NCI-H345 (cell line): ENCODE measurements at regions not wholly inside any gene's neighbourhood (a gene's known extent, or its start where the extent isn't known, plus 50 kb on each side); places are given as distances from the start of the nearest gene placed in this dataset.

ENCODE experiments used
- DNase-seq: peaks from one replicate; lab custom pipeline; 2025; lab: John Stamatoyannopoulos, UW

GRCh38 chr6:14713008-14713960 is 532.6 kb upstream of the JARID2 start:
- no peak for DNase-seq

- DNase-seq: no peak
Measured at GRCh38 chr6:14713966-14714631, 531.8 kb upstream of the JARID2 start.

GRCh38 chr6:14715076-14715475 is 530.8 kb upstream of the JARID2 start:
- DNase-seq: no peak

- no peak for DNase-seq
Measured at GRCh38 chr6:14716499-14717146, 529.2 kb upstream of the JARID2 start.

GRCh38 chr6:14717307-14717706 is 528.6 kb upstream of the JARID2 start:
- no peak for DNase-seq

GRCh38 chr6:14718861-14719260 is 527.0 kb upstream of the JARID2 start:
- DNase-seq: no peak

- DNase-seq: no peak
Measured at GRCh38 chr6:14719270-14719669, 526.6 kb upstream of the JARID2 start.

GRCh38 chr6:14720411-14721102 is 525.3 kb upstream of the JARID2 start:
- no peak for DNase-seq

- DNase-seq: no peak
Measured at GRCh38 chr6:14721103-14721758, 524.6 kb upstream of the JARID2 start.

- no peak for DNase-seq
Measured at GRCh38 chr6:14722001-14722562, 523.8 kb upstream of the JARID2 start.

- DNase-seq: no peak
Measured at GRCh38 chr6:14722704-14723103, 523.2 kb upstream of the JARID2 start.

GRCh38 chr6:14723535-14724086 is 522.3 kb upstream of the JARID2 start:
- DNase-seq: no peak

- no peak for DNase-seq
Measured at GRCh38 chr6:14724549-14724948, 521.3 kb upstream of the JARID2 start.

- DNase-seq: no peak
Measured at GRCh38 chr6:14726816-14727493, 518.9 kb upstream of the JARID2 start.

- DNase-seq: no peak
Measured at GRCh38 chr6:14727494-14728395, 518.1 kb upstream of the JARID2 start.

- DNase-seq: no peak
Measured at GRCh38 chr6:14728396-14729024, 517.4 kb upstream of the JARID2 start.

- DNase-seq: peak; percentile 30
Measured at GRCh38 chr6:14729129-14729871, 516.6 kb upstream of the JARID2 start.

GRCh38 chr6:14730654-14731053 is 515.2 kb upstream of the JARID2 start:
- no peak for DNase-seq
